H1 (cell line): ENCODE measurements at regions not wholly inside any gene's neighbourhood (a gene's known extent, or its start where the extent isn't known, plus 50 kb on each side); places are given as distances from the start of the nearest gene placed in this dataset.

Source experiments
- CTCF ChIA-PET: fragments of 300-600 bp; sonication (Branson Sonifier 250); formaldehyde crosslinking; loops from one replicate; lab custom pipeline; 2021; ENCODE audit not compliant: partially characterized antibody; lab: Charles Lee
- POLR2A ChIA-PET: fragments of 300-600 bp; sonication (Branson Sonifier 250); formaldehyde crosslinking; loops from one replicate; lab custom pipeline; 2021; ENCODE audit warnings: inconsistent platforms; ENCODE audit not compliant: partially characterized antibody; lab: Charles Lee
- DNase-seq, 2 experiments: peaks; one replicate each; pipeline versions ENCODE4 v3.0.0 to v3.0.0-alpha.2; 2010 to 2022; ENCODE audit warnings: low spot score in 2 of 2, low read depth in 1 of 2, mixed read lengths in 1 of 2
- FAIRE-seq: peaks from 2 replicates; lab custom pipeline; 2011; peaks lifted over from hg19 to GRCh38; lab: Jason Lieb, UNC
- H2AFZ ChIP-seq: 2 replicates; pipeline ENCODE4 v1.8.1; 2012; ENCODE audit warnings: low read length, inconsistent platforms
- H2AK5ac ChIP-seq: 2 replicates; pipeline ENCODE4 v1.6.1; 2013; ENCODE audit warnings: low read depth, low read length
- H2BK120ac ChIP-seq: replicated peaks from 2 replicates; pipeline ENCODE3; 2013; ENCODE audit warnings: low read depth, low read length, inconsistent platforms
- H2BK12ac ChIP-seq: 2 replicates; pipeline ENCODE4 v1.6.1; 2013; ENCODE audit warnings: low read depth, low read length
- H2BK15ac ChIP-seq: 2 replicates; pipeline ENCODE4 v1.6.1; 2013; ENCODE audit warnings: low read length
- H2BK20ac ChIP-seq: 2 replicates; pipeline ENCODE4 v1.6.1; 2013; ENCODE audit warnings: low read length
- H2BK5ac ChIP-seq: 2 replicates; pipeline ENCODE4 v1.6.1; 2013; ENCODE audit warnings: low read depth, low read length
- H3K14ac ChIP-seq: 2 replicates; pipeline ENCODE4 v1.6.1; 2013; ENCODE audit warnings: inconsistent platforms; ENCODE audit not compliant: insufficient read length
- H3K18ac ChIP-seq: 2 replicates; pipeline ENCODE4 v1.6.1; 2013; ENCODE audit warnings: low read length; ENCODE audit errors: extremely low read depth
- H3K23ac ChIP-seq: 2 replicates; pipeline ENCODE4 v1.6.1; 2013; ENCODE audit warnings: inconsistent platforms; ENCODE audit not compliant: insufficient read length
- H3K23me2 ChIP-seq: 2 replicates; pipeline ENCODE4 v1.6.1; 2013; ENCODE audit warnings: low read depth, low read length
- H3K27ac ChIP-seq: 2 replicates; pipeline ENCODE4 v1.6.1; 2011; ENCODE audit warnings: low read depth, low read length, inconsistent platforms
- H3K27me3 ChIP-seq, 4 experiments: replicated peaks in 1 of 4; 1 replicate in 1 of 4; 2 replicates in 3 of 4; pipeline versions ENCODE4 v1.6.1 to v1.8.1; 2011 to 2013; ENCODE audit warnings: low read length in 3 of 4, mild to moderate bottlenecking in 3 of 4, inconsistent platforms in 2 of 4, mixed read lengths in 2 of 4, moderate library complexity in 1 of 4; ENCODE audit not compliant: control insufficient read depth in 3 of 4, insufficient read depth in 3 of 4; ENCODE audit errors: extremely low read depth in 1 of 4
- H3K36me3 ChIP-seq, 4 experiments: 2 replicates each; pipeline versions ENCODE4 v1.6.1 to v1.8.1; 2011 to 2013; ENCODE audit warnings: mild to moderate bottlenecking in 4 of 4, low read length in 3 of 4, moderate library complexity in 2 of 4, control low read depth in 1 of 4, inconsistent platforms in 1 of 4; ENCODE audit not compliant: insufficient read depth in 4 of 4, control insufficient read depth in 2 of 4
- H3K4ac ChIP-seq: replicated peaks from 2 replicates; pipeline ENCODE3; 2013; ENCODE audit warnings: low read length, low read depth, mixed read lengths, inconsistent platforms; ENCODE audit not compliant: insufficient read length
- H3K4me1 ChIP-seq, 4 experiments: replicated peaks in 1 of 4; 1 replicate in 1 of 4; 2 replicates in 3 of 4; pipeline versions ENCODE4 v1.6.1 to v1.8.1; 2011 to 2013; ENCODE audit warnings: low read length in 3 of 4, inconsistent platforms in 2 of 4, mixed read lengths in 1 of 4; ENCODE audit not compliant: insufficient read depth in 4 of 4, control insufficient read depth in 3 of 4
- H3K4me2 ChIP-seq, 2 experiments: 2 replicates each; pipeline versions ENCODE4 v1.6.1 to v1.8.1; 2011 to 2013; ENCODE audit warnings: low read depth in 2 of 2, low read length in 2 of 2, control low read depth in 1 of 2, inconsistent platforms in 1 of 2, mild to moderate bottlenecking in 1 of 2; ENCODE audit not compliant: insufficient read depth in 1 of 2
- H3K4me3 ChIP-seq, 4 experiments: fragments of 200-600, 300-600 bp in 1 of 4; sonication (generic), shearing (Covaris generic), sonication (Bioruptor Twin) in 1 of 4; 2 replicates each; pipeline versions ENCODE4 v1.5.1 to v1.8.1; 2011 to 2016; ENCODE audit warnings: low read length in 4 of 4, low read depth in 3 of 4, control low read depth in 2 of 4, inconsistent platforms in 2 of 4, mild to moderate bottlenecking in 2 of 4, mixed read lengths in 1 of 4, moderate library complexity in 1 of 4; ENCODE audit not compliant: insufficient read depth in 2 of 4; ENCODE audit errors: extremely low read depth in 1 of 4
- H3K56ac ChIP-seq: replicated peaks from 2 replicates; pipeline ENCODE3; 2013; ENCODE audit warnings: low read depth, mild to moderate bottlenecking, mixed read lengths, low read length, inconsistent platforms; ENCODE audit not compliant: insufficient read length
- H3K79me1 ChIP-seq: 2 replicates; pipeline ENCODE4 v1.6.1; 2013; ENCODE audit warnings: low read depth, low read length, control low read depth
- H3K79me2 ChIP-seq, 2 experiments: 2 replicates each; pipeline versions ENCODE4 v1.6.1 to v1.8.1; 2012 to 2013; ENCODE audit warnings: low read length in 2 of 2, mild to moderate bottlenecking in 2 of 2, inconsistent platforms in 1 of 2; ENCODE audit not compliant: insufficient read depth in 2 of 2, control insufficient read depth in 1 of 2
- H3K9ac ChIP-seq, 4 experiments: replicated peaks in 1 of 4; 1 replicate in 1 of 4; 2 replicates in 3 of 4; pipeline versions ENCODE4 v1.6.1 to v1.8.1; 2011 to 2013; ENCODE audit warnings: low read depth in 3 of 4, low read length in 3 of 4, control low read depth in 2 of 4, mild to moderate bottlenecking in 2 of 4, moderate library complexity in 2 of 4, inconsistent platforms in 1 of 4; ENCODE audit errors: extremely low read depth in 1 of 4
- H3K9me3 ChIP-seq, 2 experiments: 2 replicates each; pipeline versions ENCODE4 v1.6.1 to v1.8.1; 2012 to 2013; ENCODE audit warnings: mild to moderate bottlenecking in 2 of 2, moderate library complexity in 2 of 2, control low read depth in 1 of 2, inconsistent platforms in 1 of 2, low read depth in 1 of 2, low read length in 1 of 2, mixed read lengths in 1 of 2; ENCODE audit not compliant: insufficient read depth in 2 of 2
- H4K20me1 ChIP-seq, 2 experiments: replicated peaks in 1 of 2; 2 replicates each; pipeline versions ENCODE3 to v1.8.1; 2011 to 2013; ENCODE audit warnings: inconsistent platforms in 2 of 2, low read length in 2 of 2, mild to moderate bottlenecking in 1 of 2; ENCODE audit not compliant: insufficient read depth in 2 of 2, control insufficient read depth in 1 of 2
- H4K5ac ChIP-seq: 2 replicates; pipeline ENCODE4 v1.6.1; 2013; ENCODE audit warnings: low read length, low read depth, mixed read lengths, inconsistent platforms; ENCODE audit not compliant: insufficient read length
- H4K8ac ChIP-seq: 2 replicates; pipeline ENCODE4 v1.8.0; 2013; ENCODE audit warnings: mild to moderate bottlenecking, moderate library complexity, low read length, inconsistent platforms; ENCODE audit not compliant: insufficient read depth; ENCODE audit errors: extremely low read depth
- H4K91ac ChIP-seq: replicated peaks from 2 replicates; pipeline ENCODE3; 2013; ENCODE audit warnings: low read length, mixed read lengths, inconsistent platforms; ENCODE audit not compliant: insufficient read length
- CHD1 ChIP-seq: IDR thresholded peaks from 2 replicates; pipeline ENCODE4 v1.6.1; 2012; ENCODE audit warnings: low read depth, low read length, improper control_type of control experiment
- MAFK ChIP-seq: IDR thresholded peaks from 2 replicates; pipeline ENCODE4 v1.6.1; 2012; ENCODE audit warnings: low read depth, mild to moderate bottlenecking, improper control_type of control experiment, low read length
- POLR2A ChIP-seq, 2 experiments: IDR thresholded peaks; 1 replicate in 1 of 2; 2 replicates in 1 of 2; pipeline ENCODE4 v1.6.1; 2011; ENCODE audit warnings: low read depth in 2 of 2, low read length in 2 of 2, mild to moderate bottlenecking in 2 of 2; ENCODE audit errors: control extremely low read depth in 1 of 2
- POU5F1 ChIP-seq: IDR thresholded peaks from 2 replicates; pipeline ENCODE4 v1.6.1; 2011; ENCODE audit warnings: low read depth, mild to moderate bottlenecking, low read length, moderate library complexity
- RAD21 ChIP-seq, 2 experiments: IDR thresholded peaks in 1 of 2; conservative IDR thresholded peaks in 1 of 2; 2 replicates each; pipeline ENCODE4 v1.6.1; 2011; ENCODE audit warnings: low read depth in 2 of 2, low read length in 2 of 2, improper control_type of control experiment in 1 of 2, inconsistent platforms in 1 of 2, mild to moderate bottlenecking in 1 of 2, moderate library complexity in 1 of 2
- RXRA ChIP-seq: IDR thresholded peaks from 2 replicates; pipeline ENCODE4 v1.6.1; 2011; ENCODE audit warnings: low read depth, mild to moderate bottlenecking, low read length, moderate library complexity; ENCODE audit not compliant: insufficient read depth
- SIRT6 ChIP-seq: IDR thresholded peaks from one replicate; pipeline ENCODE4 v1.7.1; 2012; ENCODE audit warnings: low read length, inconsistent platforms
- SP2 ChIP-seq: IDR thresholded peaks from 2 replicates; pipeline ENCODE4 v1.6.1; 2012; ENCODE audit warnings: mild to moderate bottlenecking, low read length, inconsistent platforms
- SUZ12 ChIP-seq: fragments of 200-600 bp; sonication (generic); IDR thresholded peaks from 2 replicates; pipeline ENCODE4 v1.6.1; 2012; ENCODE audit warnings: mild to moderate bottlenecking, inconsistent platforms, low read length, moderate library complexity, mixed read lengths
- WGBS, 2 experiments: shearing (Covaris generic) in 1 of 2; methylation state at CpG; one replicate each; pipeline versions ENCODE4 v1.1.6 to v1.1.7; 2013 to 2015; ENCODE audit warnings: low lambda C conversion rate in 2 of 2, mixed read lengths in 2 of 2, inconsistent platforms in 1 of 2, low coverage in 1 of 2, missing lambda C conversion rate in 1 of 2; ENCODE audit not compliant: insufficient replicate concordance in 2 of 2, insufficient coverage in 1 of 2, insufficient read length in 1 of 2; ENCODE audit errors: extremely low coverage in 1 of 2, missing lambda C conversion rate in 1 of 2; 5-methylcytosine and 5-hydroxymethylcytosine counted together

DNA sequence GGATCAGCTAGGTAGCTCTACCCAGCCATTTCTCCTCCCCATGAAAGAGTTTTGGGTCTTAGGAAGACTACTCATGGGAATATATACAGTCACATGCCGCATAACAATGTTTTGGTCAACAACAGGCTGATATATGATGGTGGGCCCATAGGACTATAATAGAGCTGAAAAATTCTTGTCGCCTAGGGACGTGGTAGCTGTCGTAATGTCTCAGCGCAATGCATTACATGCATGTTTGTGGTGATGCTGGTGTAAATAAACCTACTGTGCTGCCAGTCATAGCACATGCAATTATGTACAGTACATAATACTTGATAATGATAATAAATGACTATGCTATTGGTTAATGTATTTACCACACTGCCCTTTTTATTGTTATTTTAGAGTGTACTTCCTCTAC, 78.2 kb upstream of the DLX6 start:
- no peak for DNase-seq
- Histone ChIP-seq H3K27ac (no peak overlapping the region), H3K56ac (no peak overlapping the region), H3K4me2 (no peak overlapping the region), H3K9ac (no peak overlapping the region), H4K5ac (no peak overlapping the region), H2AFZ (no peak overlapping the region), H2AK5ac (no peak overlapping the region), H2BK5ac (no peak overlapping the region), H3K23ac (no peak overlapping the region), H2BK20ac (no peak overlapping the region), H3K14ac (no peak overlapping the region), H3K36me3 (no peaks in the 10 kb centered on the region), H3K4me3 (no peak overlapping the region), H3K4ac (no peak overlapping the region), H3K79me2 (no peaks in the 10 kb centered on the region), H4K91ac (no peak overlapping the region), H3K4me1 (no peaks in the 10 kb centered on the region), H3K9me3 (no peaks in the 10 kb centered on the region), H3K23me2 (0 out of 2 replicates have a peak, but pooled peaks cover 3% of the 10 kb centered on the region), H2BK15ac (no peak overlapping the region), H3K18ac (no peak overlapping the region), H4K20me1 (no peaks in the 10 kb centered on the region), H4K8ac (no peak overlapping the region), H2BK12ac (no peak overlapping the region), H2BK120ac (no peak overlapping the region), H3K27me3 (no peaks in the 10 kb centered on the region), H3K79me1 (no peaks in the 10 kb centered on the region)
- 95% methylated on average over 5 of the region's 5 CpGs; no CpG with 5 or more reads in 1 of the 2 experiments for WGBS, 2 experiments
- ChIA-PET CTCF (interaction anchor here (1.2 to 2.5 kb wide), 2 partner anchors 14 to 100 kb away, joined by 3 to 5 read pairs; no protein-coding TSS in a partner anchor), POLR2A (no interaction called here)
- no peak for FAIRE-seq
- TF ChIP-seq POLR2A (IDR thresholded peaks at IDR 0.05; ENCODE audit: control extremely low read depth in 1 of 2, low read depth in 2 of 2, low read length in 2 of 2) (no peak), RAD21 (IDR thresholded peaks at IDR 0.05 in 1 of 2, conservative IDR thresholded peaks at IDR 0.05 in 1 of 2; ENCODE audit: low read depth in 2 of 2, low read length in 2 of 2) (no peak), POU5F1 (no peak), RXRA (no peak), SIRT6 (no peak), CHD1 (no peak), MAFK (no peak), SP2 (no peak), SUZ12 (no peak)
